Prostate gland (tissue), 2 donors: ENCODE measurements at regions not wholly inside any gene's neighbourhood (a gene's known extent, or its start where the extent isn't known, plus 50 kb on each side); places are given as distances from the start of the nearest gene placed in this dataset.

Experiments used
- POLR2AphosphoS5 ChIP-seq: sonication (generic); formaldehyde crosslinking; IDR thresholded peaks from one replicate; pipeline ENCODE4 v1.6.1; 2017; ENCODE audit warnings: antibody characterized with exemption
- TF ChIP-seq, protein P1 (sequence below), 4 experiments: fragments of 200-600 bp in 2 of 4; fragments of 450-650 bp in 2 of 4; sonication (generic) in 2 of 4; IDR thresholded peaks; 1 replicate in 3 of 4; 2 replicates in 1 of 4; pipeline ENCODE4 v1.5.1; 2016 to 2019; ENCODE audit warnings: antibody characterized with exemption in 4 of 4, mild to moderate bottlenecking in 2 of 4, moderate library complexity in 2 of 4

DNA sequence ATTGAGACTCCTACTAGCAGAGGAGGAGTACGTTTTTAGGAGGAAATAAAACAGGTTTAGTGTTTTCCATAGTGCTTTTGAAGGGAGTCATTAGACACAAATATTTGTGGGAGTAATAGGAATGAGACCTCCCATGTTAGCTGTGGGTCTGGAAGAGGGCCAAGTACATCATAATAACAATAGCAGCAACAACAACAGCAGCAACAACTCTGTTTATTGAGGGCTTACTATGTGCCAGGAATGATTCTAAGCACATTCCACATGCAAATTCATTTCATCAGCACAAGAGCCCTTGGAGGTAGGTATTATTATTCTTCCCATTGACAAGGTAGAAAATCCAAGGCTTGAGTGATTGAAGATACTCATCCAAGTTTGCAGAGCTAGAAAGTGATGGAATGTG is 384.2 kb upstream of the RPS23 start:
- TF ChIP-seq, protein P1, sequence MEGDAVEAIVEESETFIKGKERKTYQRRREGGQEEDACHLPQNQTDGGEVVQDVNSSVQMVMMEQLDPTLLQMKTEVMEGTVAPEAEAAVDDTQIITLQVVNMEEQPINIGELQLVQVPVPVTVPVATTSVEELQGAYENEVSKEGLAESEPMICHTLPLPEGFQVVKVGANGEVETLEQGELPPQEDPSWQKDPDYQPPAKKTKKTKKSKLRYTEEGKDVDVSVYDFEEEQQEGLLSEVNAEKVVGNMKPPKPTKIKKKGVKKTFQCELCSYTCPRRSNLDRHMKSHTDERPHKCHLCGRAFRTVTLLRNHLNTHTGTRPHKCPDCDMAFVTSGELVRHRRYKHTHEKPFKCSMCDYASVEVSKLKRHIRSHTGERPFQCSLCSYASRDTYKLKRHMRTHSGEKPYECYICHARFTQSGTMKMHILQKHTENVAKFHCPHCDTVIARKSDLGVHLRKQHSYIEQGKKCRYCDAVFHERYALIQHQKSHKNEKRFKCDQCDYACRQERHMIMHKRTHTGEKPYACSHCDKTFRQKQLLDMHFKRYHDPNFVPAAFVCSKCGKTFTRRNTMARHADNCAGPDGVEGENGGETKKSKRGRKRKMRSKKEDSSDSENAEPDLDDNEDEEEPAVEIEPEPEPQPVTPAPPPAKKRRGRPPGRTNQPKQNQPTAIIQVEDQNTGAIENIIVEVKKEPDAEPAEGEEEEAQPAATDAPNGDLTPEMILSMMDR (IDR thresholded peaks at IDR 0.05), result no peak
- TF ChIP-seq POLR2AphosphoS5, result no peak
